ENCODE measurements at regions not wholly inside any gene's neighbourhood (a gene's known extent, or its start where the extent isn't known, plus 50 kb on each side); places are given as distances from the start of the nearest gene placed in this dataset.

DNA sequence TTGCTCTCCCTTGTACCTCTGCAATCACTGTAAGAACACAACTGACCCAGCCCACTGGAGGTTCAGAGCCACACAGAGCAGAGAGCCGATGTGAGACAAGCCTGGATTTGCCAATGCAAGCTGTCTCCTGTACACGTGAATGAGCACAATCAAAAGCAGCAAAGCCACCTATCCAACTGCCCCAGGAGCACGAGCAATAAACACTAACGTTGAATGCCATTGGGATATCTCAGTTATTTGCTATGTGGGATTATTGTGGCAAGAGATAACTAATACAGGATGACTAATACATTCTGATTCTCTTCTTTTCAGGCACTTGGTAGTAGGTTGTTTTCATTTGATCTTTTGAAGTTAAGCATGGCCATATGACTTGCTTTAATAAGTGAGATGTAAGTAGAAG, 85.2 kb upstream of the FAM216B start:
- TF ChIP-seq CTCF (IDR thresholded peaks at IDR 0.05 in 2 of 3, conservative IDR thresholded peaks at IDR 0.05 in 1 of 3; ENCODE audit: borderline replicate concordance in 1 of 3, insufficient read depth in 1 of 3, low read depth in 2 of 3, low read length in 2 of 3) (no peak), POLR2A (IDR thresholded peaks at IDR 0.05; ENCODE audit: borderline replicate concordance, extremely low read depth, insufficient read depth, insufficient read length) (no peak), YY1 (IDR thresholded peaks at IDR 0.05; ENCODE audit: extremely low read depth, insufficient replicate concordance, low read depth, low read length) (no peak), EGR1 (IDR thresholded peaks at IDR 0.05; ENCODE audit: low read depth) (no peak), EZH2phosphoT487 (IDR thresholded peaks at IDR 0.05; ENCODE audit: borderline replicate concordance) (no peak), CBX3 (IDR thresholded peaks at IDR 0.05; ENCODE audit: low read depth) (no peak), EZH2 (IDR thresholded peaks at IDR 0.05) (no peak), RAD21 (IDR thresholded peaks at IDR 0.05; ENCODE audit: low read depth) (no peak), POLR2AphosphoS5 (IDR thresholded peaks at IDR 0.05; ENCODE audit: low read depth, low read length) (no peak), ATF3 (IDR thresholded peaks at IDR 0.05) (no peak)
- TF ChIP-seq, protein P1, sequence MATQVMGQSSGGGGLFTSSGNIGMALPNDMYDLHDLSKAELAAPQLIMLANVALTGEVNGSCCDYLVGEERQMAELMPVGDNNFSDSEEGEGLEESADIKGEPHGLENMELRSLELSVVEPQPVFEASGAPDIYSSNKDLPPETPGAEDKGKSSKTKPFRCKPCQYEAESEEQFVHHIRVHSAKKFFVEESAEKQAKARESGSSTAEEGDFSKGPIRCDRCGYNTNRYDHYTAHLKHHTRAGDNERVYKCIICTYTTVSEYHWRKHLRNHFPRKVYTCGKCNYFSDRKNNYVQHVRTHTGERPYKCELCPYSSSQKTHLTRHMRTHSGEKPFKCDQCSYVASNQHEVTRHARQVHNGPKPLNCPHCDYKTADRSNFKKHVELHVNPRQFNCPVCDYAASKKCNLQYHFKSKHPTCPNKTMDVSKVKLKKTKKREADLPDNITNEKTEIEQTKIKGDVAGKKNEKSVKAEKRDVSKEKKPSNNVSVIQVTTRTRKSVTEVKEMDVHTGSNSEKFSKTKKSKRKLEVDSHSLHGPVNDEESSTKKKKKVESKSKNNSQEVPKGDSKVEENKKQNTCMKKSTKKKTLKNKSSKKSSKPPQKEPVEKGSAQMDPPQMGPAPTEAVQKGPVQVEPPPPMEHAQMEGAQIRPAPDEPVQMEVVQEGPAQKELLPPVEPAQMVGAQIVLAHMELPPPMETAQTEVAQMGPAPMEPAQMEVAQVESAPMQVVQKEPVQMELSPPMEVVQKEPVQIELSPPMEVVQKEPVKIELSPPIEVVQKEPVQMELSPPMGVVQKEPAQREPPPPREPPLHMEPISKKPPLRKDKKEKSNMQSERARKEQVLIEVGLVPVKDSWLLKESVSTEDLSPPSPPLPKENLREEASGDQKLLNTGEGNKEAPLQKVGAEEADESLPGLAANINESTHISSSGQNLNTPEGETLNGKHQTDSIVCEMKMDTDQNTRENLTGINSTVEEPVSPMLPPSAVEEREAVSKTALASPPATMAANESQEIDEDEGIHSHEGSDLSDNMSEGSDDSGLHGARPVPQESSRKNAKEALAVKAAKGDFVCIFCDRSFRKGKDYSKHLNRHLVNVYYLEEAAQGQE (IDR thresholded peaks at IDR 0.05; ENCODE audit: low read depth), result no peak
